Medulla oblongata (tissue), 1 donor: ENCODE measurements at regions not wholly inside any gene's neighbourhood (a gene's known extent, or its start where the extent isn't known, plus 50 kb on each side); places are given as distances from the start of the nearest gene placed in this dataset.

Experiments
- DNase-seq: peaks from one replicate; pipeline ENCODE4 v3.0.0-alpha.2; 2015; ENCODE audit errors: extremely low spot score

DNA sequence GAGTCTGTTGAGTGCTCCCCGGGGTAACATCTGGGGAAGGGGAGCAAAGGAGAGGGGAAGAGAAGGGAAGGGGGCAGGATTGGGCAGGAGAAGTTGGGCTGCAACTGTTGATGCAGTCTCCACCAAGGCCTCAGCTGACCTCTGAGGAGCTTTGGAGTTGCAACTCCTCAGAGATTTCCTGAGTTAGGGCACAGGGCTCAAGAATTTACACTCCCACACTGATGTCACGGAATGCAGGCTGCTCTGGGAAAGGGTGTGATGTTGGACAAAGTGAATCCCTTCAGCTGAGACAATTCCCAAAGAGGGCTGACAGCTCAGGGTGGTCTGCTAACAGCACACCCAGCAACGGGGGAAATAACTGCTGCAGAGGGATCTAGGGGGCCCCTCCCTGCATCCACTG is 295.6 kb downstream of the PCNX1 start:
- no peak for DNase-seq

DNA sequence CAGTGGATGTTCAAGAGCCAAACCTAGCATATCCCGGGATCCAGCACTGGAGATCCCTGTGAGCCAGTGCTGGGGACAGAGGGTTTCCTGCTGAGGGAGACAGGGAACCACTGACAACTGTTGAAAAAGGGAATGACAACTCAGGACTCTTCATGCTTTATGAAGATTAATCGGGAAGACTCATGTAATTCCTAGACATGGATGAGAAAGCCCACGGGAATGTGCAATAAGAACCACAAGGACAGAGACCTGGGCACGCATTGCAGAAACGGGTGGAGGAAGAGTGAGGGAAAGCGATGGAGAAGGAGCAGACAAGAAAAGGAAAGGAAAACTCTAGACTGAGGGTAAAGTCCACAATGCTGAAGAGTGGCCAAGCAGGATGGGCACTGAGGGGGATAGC is 296.0 kb downstream of the PCNX1 start:
- no peak for DNase-seq

DNA sequence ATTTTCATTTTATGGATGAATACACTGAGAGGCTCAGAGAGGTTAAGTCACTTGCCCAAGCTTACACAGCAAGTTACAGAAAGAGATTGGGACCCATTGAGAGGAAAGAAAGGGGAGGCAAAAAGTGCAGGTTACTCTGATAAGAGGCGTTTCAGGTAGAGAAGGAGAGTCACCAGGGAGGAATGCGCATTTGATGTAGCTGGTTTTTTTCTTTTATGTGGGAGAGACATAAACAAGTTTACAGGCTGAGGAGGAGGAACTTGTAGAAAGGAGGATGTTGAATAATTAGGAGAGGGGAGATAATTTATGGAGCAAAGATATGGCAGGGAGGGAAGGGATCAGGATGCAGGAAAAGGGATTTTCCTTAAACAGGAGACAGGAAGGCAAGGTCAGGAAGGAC is 297.0 kb downstream of the PCNX1 start:
- DNase-seq: no peak

DNA sequence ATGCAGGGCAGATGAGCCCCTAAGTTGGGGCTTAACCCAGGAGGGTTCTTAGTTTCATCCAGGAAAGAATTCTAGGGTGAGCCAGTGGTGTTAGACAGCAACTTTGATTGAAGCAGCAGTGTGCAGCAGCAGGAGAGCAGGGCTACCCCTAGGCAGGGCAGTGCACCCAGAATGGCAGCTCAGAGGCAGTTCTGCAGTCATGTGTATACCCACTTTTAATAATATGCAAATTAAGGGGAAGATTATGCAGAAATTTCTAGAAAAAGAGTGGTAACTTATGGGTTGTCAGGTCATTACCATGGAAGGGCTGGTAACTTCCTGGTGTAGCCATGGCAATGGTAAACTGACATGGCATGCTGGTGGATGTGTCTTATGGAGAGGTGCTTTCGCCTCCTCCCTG is 297.5 kb downstream of the PCNX1 start:
- DNase-seq: no peak

DNA sequence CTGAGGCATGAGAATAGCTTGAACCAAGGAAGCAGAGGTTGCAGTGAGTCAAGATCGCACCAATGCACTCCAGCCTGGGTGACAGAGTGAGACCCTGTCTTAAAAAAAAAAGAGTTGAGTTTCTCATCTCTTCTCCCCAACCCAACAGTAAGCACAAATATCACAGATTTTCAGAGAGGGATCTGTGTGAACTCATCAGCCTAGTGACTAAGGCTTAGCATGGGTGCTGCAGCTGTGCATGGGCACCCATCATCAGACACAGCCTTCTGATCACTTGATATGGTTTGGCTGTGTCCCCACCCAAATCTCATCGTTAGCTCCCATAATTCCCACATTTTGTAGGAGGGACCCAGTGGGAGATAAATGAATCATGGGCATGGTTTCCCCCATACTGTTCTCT is 298.9 kb downstream of the PCNX1 start:
- no peak for DNase-seq

DNA sequence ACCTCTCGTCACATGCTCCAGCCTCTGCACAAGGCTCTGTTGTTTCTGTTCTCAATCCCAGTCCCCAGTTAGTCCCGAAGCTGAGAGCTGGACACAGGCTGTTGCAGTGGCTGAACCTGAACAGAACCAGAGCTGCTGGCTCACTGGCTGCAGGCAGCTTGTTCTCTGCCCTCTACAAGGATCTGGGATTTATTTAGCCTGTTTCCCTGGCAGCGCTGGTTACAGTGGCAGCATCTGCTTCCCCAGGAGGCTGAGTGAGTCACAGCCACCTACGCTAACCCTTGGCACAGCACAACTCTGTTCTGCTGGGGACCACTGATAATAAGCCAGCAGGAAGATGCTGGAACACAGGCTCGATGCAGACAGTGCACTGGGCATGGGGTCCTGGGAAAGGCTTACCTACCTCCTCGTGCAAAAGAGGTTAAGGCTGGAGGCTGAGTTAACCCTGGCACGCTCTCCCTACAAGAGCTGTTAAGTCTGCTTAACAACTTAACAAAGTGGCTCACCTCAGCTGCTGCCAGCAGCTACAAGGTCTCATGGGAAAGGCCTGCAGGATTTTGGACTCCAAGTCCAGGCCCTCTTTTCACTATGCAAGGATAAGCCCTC is 299.6 kb downstream of the PCNX1 start:
- DNase-seq: peak; percentile 43

DNA sequence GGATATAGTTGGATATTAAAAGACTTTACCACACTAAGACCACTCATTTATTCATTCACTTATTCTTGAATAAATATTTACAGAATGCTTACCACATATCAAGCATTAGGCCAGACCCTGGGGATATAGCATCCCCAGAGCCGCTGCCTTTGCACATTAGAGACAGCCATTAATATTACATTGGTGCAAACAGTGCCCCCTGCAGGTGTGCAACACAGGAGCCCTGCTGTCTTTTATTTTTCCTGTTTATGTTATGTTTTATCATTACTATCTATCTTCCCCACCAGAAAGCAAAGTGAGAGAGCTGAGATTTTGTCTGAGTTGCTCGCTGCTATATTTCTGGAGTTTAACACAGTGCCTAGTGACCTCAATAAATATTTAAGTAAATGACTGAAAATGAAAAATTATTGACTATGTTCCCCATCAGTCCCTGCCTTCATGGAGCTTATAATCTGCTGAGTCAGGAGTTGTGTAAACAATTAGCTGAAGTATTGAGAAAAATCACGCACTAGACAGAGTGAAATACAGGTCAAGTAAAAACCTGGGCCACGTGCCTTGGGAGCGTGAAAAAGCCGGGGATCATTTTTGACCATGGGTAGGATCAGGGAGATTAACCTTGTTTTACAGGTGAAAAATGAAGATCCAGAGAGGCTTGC is 301.6 kb downstream of the PCNX1 start:
- no peak for DNase-seq

DNA sequence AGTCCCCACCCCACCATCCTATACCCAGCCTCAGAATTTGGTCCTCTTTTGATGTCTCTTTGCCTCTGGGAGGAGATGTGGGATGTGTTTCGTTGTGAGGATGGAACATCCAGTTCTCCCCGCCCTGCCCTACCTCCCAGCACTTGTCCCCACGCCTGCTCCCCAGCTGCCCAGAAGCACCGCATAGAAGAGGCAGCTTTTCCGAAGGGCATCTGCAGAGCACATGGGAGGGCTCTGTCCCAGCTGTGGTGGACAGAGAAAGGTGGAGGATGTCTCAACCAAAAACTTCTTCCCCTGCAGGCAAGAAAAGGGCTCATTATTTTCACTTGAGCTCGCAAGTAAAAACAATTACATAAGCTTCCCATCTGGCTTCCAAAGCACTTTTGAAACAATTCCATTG is 302.6 kb downstream of the PCNX1 start:
- no peak for DNase-seq

DNA sequence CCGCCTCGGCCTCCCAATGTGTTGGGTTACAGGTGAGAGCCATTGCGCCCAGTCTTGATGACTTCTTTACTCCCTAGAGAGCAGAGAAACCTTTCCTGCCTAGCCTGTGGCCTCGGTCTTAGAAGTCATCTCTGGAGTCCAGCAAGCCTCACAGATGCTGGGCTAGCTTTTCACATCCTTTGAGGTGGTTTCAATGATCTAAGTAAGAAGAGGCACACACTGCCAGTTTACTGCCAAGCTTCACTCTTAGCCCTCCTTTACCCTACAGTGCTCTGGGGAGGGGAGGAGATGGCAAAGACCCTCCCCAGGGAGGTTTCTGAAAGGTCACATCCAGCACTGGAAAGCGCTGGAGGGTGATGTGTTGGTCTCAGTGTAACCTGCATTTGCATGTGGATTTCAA is 304.8 kb downstream of the PCNX1 start:
- no peak for DNase-seq

DNA sequence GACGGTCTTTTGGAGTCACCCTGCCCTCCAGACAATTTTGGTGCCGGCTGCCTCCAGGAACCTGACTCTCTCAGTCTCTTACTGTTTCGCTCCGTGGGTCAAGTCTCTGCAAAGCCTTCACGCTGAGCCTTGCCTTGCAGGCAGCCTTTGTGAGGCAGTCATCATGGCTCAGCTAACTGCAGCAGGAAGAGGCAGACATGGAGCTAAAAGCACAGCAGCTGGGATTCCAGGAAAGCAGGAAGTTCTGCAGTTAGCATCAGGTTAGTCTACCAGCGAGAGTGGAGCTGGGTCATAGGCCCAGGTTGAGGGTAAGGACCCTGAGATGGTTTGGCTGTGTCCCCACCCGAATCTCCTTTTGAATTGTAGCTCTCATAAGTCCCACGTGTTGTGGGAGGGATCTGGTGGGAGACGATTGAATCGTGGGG is 305.4 kb downstream of the PCNX1 start:
- DNase-seq: no peak

DNA sequence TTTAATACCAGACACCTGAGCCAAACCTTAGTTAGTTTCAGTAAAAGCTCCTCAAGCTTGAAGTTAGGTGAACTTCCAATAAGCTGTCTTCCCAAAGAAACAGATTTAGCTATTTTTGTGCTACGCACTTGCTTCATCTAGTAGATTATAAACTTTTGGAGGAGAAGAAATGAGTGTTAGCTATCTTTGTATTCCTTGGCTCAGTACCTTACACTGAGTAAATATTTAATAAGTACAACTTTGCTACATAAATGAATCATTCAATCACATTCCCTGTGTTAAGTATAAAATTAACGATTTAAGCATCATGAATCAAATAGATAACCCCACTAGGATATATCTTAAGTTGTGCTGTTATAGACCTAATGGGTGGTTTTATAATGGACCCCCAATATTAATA is 307.0 kb downstream of the PCNX1 start:
- DNase-seq: no peak

DNA sequence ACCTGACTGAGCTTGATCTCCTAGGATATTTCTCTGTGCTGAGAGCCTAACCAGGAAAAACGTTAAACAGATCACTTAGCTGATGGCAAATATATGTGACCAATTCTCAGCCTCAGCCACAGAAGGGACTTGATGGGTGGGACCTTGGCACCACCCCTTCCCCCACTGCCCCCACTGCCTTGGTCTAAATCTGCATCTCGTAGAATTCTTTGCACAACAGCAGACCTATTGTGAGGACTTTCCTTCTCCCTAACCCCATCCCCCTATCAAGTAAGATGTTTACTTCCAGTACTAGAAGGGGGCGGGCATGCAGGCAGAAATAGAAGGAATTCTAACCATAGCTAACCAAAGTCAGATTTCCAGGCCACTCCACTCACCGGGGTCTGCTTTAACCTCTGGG is 313.2 kb downstream of the PCNX1 start:
- no peak for DNase-seq

DNA sequence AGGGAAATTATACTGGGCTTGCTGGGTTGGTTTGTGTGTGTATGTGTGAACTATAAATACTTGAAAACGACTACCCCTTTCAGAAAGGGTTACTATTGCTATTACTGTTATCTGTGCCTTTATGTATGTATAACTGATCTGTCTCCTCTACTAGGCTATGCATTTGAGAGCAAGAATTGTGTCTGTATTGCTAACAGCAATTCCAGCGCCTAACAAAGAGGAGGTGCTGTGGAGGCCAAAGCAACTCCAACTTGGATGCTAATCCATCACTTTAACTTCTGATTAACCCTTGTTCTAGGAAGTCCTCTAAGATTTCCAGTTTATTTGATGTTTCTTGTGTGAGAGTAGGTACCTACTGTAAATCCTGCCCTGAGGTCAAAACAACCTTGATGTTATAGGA is 313.9 kb downstream of the PCNX1 start:
- DNase-seq: no peak

DNA sequence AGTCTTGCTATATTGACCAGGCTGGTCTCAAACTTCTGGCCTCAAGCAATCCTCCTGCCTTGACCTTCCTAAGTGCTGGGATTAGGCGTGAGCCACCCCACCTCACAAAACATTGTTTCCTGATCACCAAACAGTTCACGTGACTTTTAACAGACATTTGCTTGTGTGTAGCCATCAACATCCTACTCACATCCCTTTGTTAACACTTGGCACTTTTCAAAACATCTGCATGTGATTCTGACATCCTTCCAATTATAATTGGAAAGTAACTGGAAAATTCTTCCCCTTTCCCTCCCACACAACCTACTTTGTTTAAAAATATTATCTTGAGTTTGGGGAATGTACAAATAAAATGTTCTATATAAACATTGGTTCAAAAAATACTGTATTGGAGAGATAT is 317.9 kb downstream of the PCNX1 start:
- no peak for DNase-seq

DNA sequence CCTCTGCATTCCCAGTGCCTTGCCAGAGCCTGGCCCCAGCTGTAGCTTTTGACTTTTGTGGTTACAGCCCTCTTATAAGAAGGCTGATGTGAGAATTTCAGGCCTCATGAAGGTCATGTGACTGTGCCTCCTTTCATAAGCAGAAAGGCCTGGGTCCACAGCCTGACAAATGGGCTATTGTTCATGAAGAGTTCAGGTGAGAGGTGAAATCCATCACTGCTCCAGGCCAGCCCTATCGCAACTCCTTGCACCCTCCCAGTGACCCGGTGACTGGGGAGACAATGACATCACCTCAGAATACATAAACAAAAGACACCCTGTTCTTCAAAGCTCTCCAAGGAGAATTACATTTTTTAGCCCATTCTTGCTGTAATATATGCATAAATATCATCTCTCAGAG is 321.5 kb downstream of the PCNX1 start:
- no peak for DNase-seq

DNA sequence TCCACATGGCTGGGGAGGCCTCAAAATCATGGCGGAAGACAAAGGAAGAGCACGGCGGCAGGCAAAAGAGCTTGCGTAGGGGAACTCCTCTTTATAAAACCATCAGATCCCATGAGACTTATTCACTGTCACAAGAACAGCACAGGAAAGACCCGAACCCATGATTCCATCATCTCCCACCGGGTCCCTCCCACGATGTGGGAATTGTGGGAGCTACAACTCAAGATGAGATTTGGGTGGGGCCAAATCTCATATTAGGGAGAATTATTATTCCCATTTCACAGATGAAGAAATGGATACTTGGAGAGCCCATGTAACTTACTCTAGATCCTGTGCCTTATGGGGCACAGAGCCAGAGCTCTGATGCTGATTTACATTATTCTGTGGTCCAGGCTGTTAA is 322.6 kb downstream of the PCNX1 start:
- DNase-seq: no peak

DNA sequence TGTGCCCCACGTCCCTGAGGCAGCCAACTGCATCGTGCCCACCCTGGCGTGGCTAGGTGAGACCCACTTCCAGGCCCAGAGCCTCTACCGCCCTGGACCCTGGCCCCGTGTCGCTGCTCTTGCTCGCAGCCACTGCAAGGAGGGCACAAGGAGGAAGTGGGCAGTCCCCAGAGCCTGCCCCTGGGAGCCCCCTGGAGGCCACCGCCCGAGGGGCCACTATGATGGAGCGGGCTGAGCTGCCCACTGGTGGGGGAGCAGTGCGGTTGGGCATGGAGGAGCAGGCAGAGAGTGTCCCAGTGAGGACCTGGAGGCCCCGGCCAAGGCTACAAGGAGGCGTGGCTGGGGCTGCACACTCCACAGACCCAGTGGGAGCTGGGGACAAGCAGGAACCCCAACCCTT is 323.6 kb downstream of the PCNX1 start:
- DNase-seq: no peak

DNA sequence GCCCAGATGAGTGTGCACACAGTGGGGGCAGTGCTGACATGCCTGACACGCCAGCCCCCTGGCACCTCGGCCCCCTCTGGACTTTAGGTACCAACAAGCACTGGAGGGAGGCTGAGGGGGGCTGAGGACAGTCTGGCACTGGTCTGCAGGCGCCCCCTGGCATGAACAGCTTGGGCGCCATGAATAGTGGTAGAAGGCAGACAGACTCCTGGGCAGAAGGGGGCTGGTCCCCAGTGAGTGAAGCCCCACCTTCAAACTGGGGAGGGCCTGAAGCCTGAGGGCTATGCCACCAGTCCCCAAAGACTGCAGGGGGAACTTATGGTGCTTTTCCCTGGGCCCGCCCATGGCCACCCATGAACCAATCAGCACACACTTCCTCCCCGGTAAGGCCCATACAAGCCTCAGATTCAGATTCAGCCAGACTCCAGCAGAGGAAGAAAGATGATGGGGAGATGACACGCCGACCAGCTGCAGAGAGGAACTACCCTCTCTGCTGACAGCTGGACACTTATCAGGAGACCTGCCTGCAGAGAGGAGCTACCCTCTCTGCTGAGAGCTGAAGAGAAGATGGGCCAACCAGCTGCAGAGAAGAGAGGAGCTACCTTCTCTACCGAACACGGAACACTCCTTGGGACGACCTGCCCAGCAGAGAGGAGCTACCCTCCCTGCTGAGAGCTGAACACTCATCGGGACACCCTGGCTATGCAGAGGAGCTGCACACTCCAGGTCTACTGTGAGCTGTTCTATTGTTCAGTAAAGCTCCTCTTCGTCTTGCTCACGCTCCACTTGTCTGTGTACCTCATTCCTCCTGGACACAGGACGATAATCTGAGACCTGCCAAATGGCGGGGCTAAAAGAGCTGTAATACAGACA is 324.5 kb downstream of the PCNX1 start:
- DNase-seq: peak; percentile 33

DNA sequence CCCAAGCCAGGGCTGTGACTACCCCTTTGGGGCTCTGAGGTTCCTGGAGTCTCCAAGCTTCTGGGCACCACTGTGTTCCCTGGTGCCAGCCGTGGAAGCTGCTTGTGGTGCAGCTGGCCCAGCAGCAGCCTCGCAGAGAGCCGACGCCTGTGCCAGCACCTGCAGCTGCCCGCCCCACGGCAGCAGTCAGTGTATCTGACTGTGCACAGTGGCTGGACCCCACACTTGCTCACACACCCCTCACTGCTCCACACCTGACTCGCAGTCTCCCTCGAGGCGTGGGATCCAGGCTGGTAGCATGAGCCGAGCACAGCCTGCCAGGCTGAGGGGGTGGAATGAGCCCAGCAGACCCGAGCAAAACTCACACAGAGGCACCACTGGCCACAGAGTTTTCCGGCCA is 325.2 kb downstream of the PCNX1 start:
- DNase-seq: no peak

DNA sequence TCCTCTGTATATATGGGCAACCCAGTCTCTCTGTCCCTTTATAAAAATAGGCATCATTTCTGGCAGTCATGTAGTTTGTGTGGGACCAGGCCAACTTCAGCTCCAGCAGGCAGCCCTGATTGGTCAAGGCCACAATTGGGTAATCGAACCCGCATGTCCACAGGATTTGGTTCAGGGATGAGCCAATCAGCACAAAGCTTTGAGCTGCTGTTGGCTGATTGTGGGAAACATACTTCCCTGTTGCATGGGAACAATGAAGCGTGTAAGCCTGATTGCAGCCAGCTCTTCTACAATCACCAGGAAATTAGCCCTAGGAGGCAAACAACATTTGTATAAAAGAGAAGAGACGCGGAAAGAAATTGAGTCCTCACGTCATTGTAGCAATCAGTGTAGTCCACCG is 328.6 kb downstream of the PCNX1 start:
- peak; percentile 87 for DNase-seq

DNA sequence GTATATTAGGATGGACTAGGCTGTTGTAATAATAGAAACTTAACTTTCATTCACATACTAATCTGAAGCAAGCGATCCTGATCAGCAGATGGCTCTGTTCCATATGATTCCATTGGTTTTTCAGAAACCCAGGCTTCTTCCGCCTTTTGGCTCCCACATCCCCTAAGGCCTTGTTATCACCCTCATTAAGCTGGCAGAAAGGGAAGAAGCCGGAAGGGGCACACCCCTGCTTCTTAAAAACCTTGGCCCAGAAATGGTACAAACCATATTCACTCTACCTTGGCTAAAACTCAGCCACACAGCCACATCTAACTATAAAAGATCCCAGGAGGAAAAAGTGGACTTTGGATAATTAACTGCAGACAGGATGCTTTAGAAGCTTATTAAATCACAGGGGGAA is 329.2 kb downstream of the PCNX1 start:
- peak; percentile 13 for DNase-seq

DNA sequence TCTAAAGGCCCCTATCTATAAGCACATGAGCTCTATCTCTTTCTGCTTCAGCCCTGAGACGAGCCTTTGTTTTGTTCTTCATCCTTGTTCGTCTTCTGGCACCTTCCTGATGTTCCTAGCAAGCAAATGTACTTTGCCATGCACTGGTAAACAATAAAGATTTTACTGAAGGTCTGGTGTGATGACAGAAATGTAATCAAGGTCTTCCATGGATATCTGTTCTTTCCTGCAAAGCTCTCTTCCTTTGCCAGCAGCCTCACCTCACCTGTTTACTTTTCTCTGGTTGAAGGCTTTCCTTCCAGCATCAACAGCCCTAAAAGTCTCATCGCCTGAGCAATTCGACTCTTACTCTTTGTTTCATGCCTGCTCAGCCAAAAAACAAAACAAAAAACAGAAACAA is 330.3 kb downstream of the PCNX1 start:
- DNase-seq: no peak

DNA sequence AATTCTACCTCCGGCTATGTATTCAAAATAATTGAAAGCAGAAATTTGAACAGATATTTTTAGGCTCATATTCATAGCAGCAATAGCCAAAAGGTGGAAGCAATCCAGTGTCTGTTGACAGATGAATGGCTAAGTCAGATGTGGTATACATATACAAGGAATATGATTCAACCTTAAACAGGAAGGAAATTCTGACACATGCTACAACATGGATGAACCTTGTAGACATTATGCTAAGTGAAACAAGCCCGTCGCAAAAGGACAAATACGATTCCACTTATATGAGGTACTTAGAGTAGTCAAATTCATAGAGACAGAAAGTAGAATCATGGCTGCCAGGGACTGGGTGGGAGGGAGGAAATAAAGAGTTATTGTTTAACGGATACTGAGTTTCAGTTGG is 331.6 kb downstream of the PCNX1 start:
- no peak for DNase-seq
